IMR-90 (cell line): ENCODE measurements at regions not wholly inside any gene's neighbourhood (a gene's known extent, or its start where the extent isn't known, plus 50 kb on each side); places are given as distances from the start of the nearest gene placed in this dataset.
A peak's percentile ranks its signal among the peaks of the same experiment; 100 is the strongest.

Experiments
- ATAC-seq: fragments of 200-7000 bp; cut with Tn5 transposase; 2 replicates; pipeline ENCODE4 v1.9.1; 2020; ENCODE audit warnings: low read depth, mild to moderate bottlenecking, moderate library complexity
- BruUV-seq: library from RNA; stranded (reverse); fragments of 400-500 nt; replicated peaks from 2 replicates; lab custom pipeline; 2021; lab: Mats Ljungman, UMichigan
- CTCF ChIA-PET: fragments of 300-600 bp; formaldehyde crosslinking; extraction: SDS; loops from one replicate; lab custom pipeline; 2021; ENCODE audit warnings: antibody characterized with exemption; lab: Yijun Ruan, JAX
- POLR2A ChIA-PET: fragments of 300-600 bp; sonication (Branson Sonifier 250); formaldehyde crosslinking; loops from one replicate; lab custom pipeline; 2022; ENCODE audit warnings: antibody characterized with exemption; ENCODE audit not compliant: unreplicated experiment; lab: Charles Lee
- DNase-seq: peaks from one replicate; pipeline ENCODE4 v3.0.0; 2013
- H2AFZ ChIP-seq: replicated peaks from 2 replicates; pipeline ENCODE3; 2013; ENCODE audit warnings: low read length, mild to moderate bottlenecking; ENCODE audit not compliant: poor library complexity
- H2AK5ac ChIP-seq: 2 replicates; pipeline ENCODE4 v1.6.1; 2013; ENCODE audit warnings: low read depth, low read length, inconsistent platforms
- H2AK9ac ChIP-seq: replicated peaks from 2 replicates; pipeline ENCODE3; 2013; ENCODE audit warnings: mild to moderate bottlenecking, low read depth, low read length, moderate library complexity; ENCODE audit not compliant: poor library complexity
- H2BK120ac ChIP-seq: 2 replicates; pipeline ENCODE4 v1.6.1; 2013; ENCODE audit warnings: low read depth, low read length, inconsistent platforms
- H2BK15ac ChIP-seq: 3 replicates; pipeline ENCODE4 v1.6.1; 2013; ENCODE audit warnings: low read depth, low read length, inconsistent platforms
- H2BK20ac ChIP-seq: 2 replicates; pipeline ENCODE4 v1.6.1; 2013; ENCODE audit warnings: low read depth, mild to moderate bottlenecking, inconsistent platforms, low read length, moderate library complexity
- H2BK5ac ChIP-seq: 2 replicates; pipeline ENCODE4 v1.6.1; 2013; ENCODE audit warnings: mild to moderate bottlenecking, low read depth, low read length, inconsistent platforms; ENCODE audit not compliant: poor library complexity, severe bottlenecking
- H3K14ac ChIP-seq: replicated peaks from 2 replicates; pipeline ENCODE4 v1.6.1; 2013; ENCODE audit warnings: low read depth, low read length, inconsistent platforms
- H3K18ac ChIP-seq: 2 replicates; pipeline ENCODE4 v1.6.1; 2013; ENCODE audit warnings: low read depth, low read length, control low read depth
- H3K23ac ChIP-seq: 2 replicates; pipeline ENCODE4 v1.6.1; 2013; ENCODE audit warnings: low read depth, low read length, inconsistent platforms
- H3K27ac ChIP-seq: 2 replicates; pipeline ENCODE4 v1.5.1; 2013; ENCODE audit warnings: mild to moderate bottlenecking, control low read depth, low read length; ENCODE audit not compliant: insufficient read depth
- H3K27me3 ChIP-seq: 2 replicates; pipeline ENCODE4 v1.6.1; 2013; ENCODE audit warnings: low read length; ENCODE audit not compliant: control insufficient read depth, insufficient read depth
- H3K36me3 ChIP-seq: 2 replicates; pipeline ENCODE4 v1.6.1; 2013; ENCODE audit warnings: low read length, mixed read lengths; ENCODE audit not compliant: control insufficient read depth, insufficient read depth
- H3K4ac ChIP-seq: 2 replicates; pipeline ENCODE4 v1.6.1; 2013; ENCODE audit warnings: low read depth, low read length, inconsistent platforms
- H3K4me1 ChIP-seq: 2 replicates; pipeline ENCODE4 v1.6.1; 2013; ENCODE audit warnings: low read length, mixed read lengths; ENCODE audit not compliant: control insufficient read depth, insufficient read depth
- H3K4me2 ChIP-seq: 2 replicates; pipeline ENCODE4 v1.6.1; 2013; ENCODE audit warnings: low read depth, mild to moderate bottlenecking, control low read depth, low read length, moderate library complexity
- H3K4me3 ChIP-seq: 2 replicates; pipeline ENCODE4 v1.5.1; 2013; ENCODE audit warnings: low read depth, mild to moderate bottlenecking, control low read depth, low read length, moderate library complexity; ENCODE audit not compliant: insufficient read depth
- H3K56ac ChIP-seq: 2 replicates; pipeline ENCODE4 v1.6.1; 2013; ENCODE audit warnings: low read length, inconsistent platforms; ENCODE audit not compliant: insufficient read depth; ENCODE audit errors: extremely low read depth
- H3K79me1 ChIP-seq, 2 experiments: 2 replicates each; pipeline ENCODE4 v1.6.1; 2013; ENCODE audit warnings: low read length in 2 of 2, inconsistent platforms in 1 of 2, low read depth in 1 of 2
- H3K9ac ChIP-seq: 2 replicates; pipeline ENCODE4 v1.6.1; 2013; ENCODE audit warnings: low read depth, low read length, control low read depth
- H3K9me1 ChIP-seq: 2 replicates; pipeline ENCODE4 v1.6.1; 2013; ENCODE audit warnings: low read length, inconsistent platforms; ENCODE audit not compliant: insufficient read depth
- H3K9me3 ChIP-seq: 2 replicates; pipeline ENCODE4 v1.6.1; 2013; ENCODE audit warnings: low read length; ENCODE audit not compliant: control insufficient read depth, insufficient read depth
- H4K20me1 ChIP-seq: 2 replicates; pipeline ENCODE4 v1.6.1; 2013; ENCODE audit warnings: low read length, inconsistent platforms; ENCODE audit not compliant: insufficient read depth
- H4K5ac ChIP-seq: 2 replicates; pipeline ENCODE4 v1.6.1; 2013; ENCODE audit warnings: mild to moderate bottlenecking, low read depth, low read length, control low read depth
- H4K8ac ChIP-seq, 2 experiments: 2 replicates each; pipeline ENCODE4 v1.6.1; 2013; ENCODE audit warnings: low read depth in 2 of 2, low read length in 2 of 2, control low read depth in 1 of 2, inconsistent platforms in 1 of 2
- H4K91ac ChIP-seq: 2 replicates; pipeline ENCODE4 v1.6.1; 2013; ENCODE audit warnings: low read depth, low read length, inconsistent platforms; ENCODE audit not compliant: insufficient read depth
- CEBPB ChIP-seq: IDR thresholded peaks from 2 replicates; pipeline ENCODE4 v1.6.1; 2012; ENCODE audit warnings: low read depth, low read length, improper control_type of control experiment
- FOS ChIP-seq: fragments of 150-350 bp; IDR thresholded peaks from 2 replicates; pipeline ENCODE4 v1.6.1; 2016; ENCODE audit warnings: low read depth, low read length
- MAFK ChIP-seq: IDR thresholded peaks from 2 replicates; pipeline ENCODE4 v1.6.1; 2012; ENCODE audit warnings: low read depth, low read length, improper control_type of control experiment
- RAD21 ChIP-seq: IDR thresholded peaks from 2 replicates; pipeline ENCODE4 v1.6.1; 2012; ENCODE audit warnings: low read length, improper control_type of control experiment
- RFX5 ChIP-seq: IDR thresholded peaks from 2 replicates; pipeline ENCODE4 v1.8.0; 2012; ENCODE audit warnings: low read depth, mild to moderate bottlenecking, low read length, moderate library complexity
- WGBS, 2 experiments: methylation state at CpG; one replicate each; pipeline versions ENCODE4 v1.1.5 to v1.1.7; 2013; ENCODE audit warnings: missing lambda C conversion rate in 2 of 2; ENCODE audit not compliant: insufficient read length in 1 of 2; ENCODE audit errors: extremely low coverage in 2 of 2; 5-methylcytosine and 5-hydroxymethylcytosine counted together
- dilution Hi-C: fragments of 300-500 bp; cut with HindIII; formaldehyde crosslinking; loops from one replicate; pipeline ENCODE4 v1.14.3; 2018; ENCODE audit warnings: low sequenced_read_pairs; ENCODE audit not compliant: unreplicated experiment
- in situ Hi-C: fragments of 300-500 bp; cut with MboI; formaldehyde crosslinking; loops from 3 replicates; pipeline ENCODE4 v1.14.3; 2019; ENCODE audit warnings: low sequenced_read_pairs, inconsistent platforms, mixed read lengths
- intact Hi-C: fragments of 100-400 bp; cut with micrococcal nuclease; formaldehyde crosslinking; loops from 2 replicates; pipeline ENCODE4 v1.10.0; 2022

DNA sequence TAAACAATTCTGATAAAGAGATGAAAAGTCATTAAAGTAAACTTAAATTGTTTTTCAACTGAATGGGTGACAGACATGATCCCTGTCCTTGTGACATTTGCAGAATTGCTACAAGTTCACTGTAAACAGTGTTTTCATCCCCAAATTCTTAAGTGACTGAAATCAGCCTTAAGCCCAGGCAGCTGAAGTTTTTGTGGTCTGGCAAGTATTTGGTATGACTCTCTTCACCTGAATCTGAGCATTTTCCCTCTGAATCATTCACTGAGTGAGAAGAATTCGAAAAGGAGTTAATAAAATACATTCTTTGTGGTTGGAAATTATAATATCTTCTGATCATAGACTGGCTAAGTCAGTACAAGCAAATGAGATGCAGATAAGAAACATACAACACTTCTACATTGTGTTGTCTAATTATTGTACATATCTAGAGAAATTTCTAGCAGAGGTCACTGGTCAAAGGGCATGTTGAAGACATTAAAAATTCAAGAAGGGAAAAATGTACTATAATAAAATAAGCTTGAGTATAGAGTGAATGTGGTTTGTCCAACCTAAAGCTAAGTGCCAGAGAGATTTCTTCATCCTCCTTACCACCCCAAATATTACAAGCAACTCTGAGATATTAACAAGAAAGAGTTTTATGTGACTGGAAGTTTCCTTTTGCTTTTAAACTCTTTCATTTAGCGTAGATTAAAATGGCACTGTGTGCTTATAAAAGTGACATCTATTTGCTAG, 177.8 kb upstream of the DIO2 start:
- Histone ChIP-seq H3K79me1 (no peaks in the 10 kb centered on the region), H3K36me3 (no peaks in the 10 kb centered on the region), H4K8ac (peak overlapping the region; percentile 35 to 85; a peak in 3 of 4 replicates), H3K4me3 (no peak overlapping the region), H3K4me1 (peaks cover 13% of the 10 kb centered on the region), H3K9me3 (no peaks in the 10 kb centered on the region), H2AK9ac (no peak overlapping the region), H3K4ac (peak overlapping the region; percentile 59; the same call in 1 of the 2 replicates), H3K9me1 (peaks cover 4% of the 10 kb centered on the region; the same call in 1 of the 2 replicates), H3K4me2 (no peak overlapping the region), H3K14ac (peak overlapping the region; percentile 41; the same call in 1 of the 2 replicates), H3K18ac (peak overlapping the region; percentile 98; the same call in 1 of the 2 replicates), H2BK15ac (peak overlapping the region; percentile 77; the same call in 1 of the 3 replicates), H3K23ac (no peak overlapping the region), H2BK20ac (peak overlapping the region; percentile 44), H4K91ac (peak overlapping the region; percentile 75), H3K9ac (no peak overlapping the region), H2AFZ (no peak overlapping the region), H2BK120ac (peak overlapping the region; percentile 99), H4K5ac (peak overlapping the region; percentile 12; the same call in 1 of the 2 replicates), H2AK5ac (peak overlapping the region; percentile 59; the same call in 1 of the 2 replicates), H4K20me1 (no peaks in the 10 kb centered on the region), H3K27ac (peak overlapping the region; percentile 46; the same call in 1 of the 2 replicates), H3K27me3 (no peaks in the 10 kb centered on the region), H3K56ac (peak overlapping the region; percentile 77; the same call in 1 of the 2 replicates), H2BK5ac (peak overlapping the region; percentile 93)
- ChIA-PET CTCF (interaction anchor here (1.7 kb wide), 1 partner anchor 197 kb away, joined by 5 read pairs; no protein-coding TSS in a partner anchor), POLR2A (no interaction called here)
- intact Hi-C loops = loop anchor here (5.0 kb wide), 1 partner anchor 177 kb away; the partner anchor contains the start of gene DIO2
- ATAC-seq = peak; percentile 90
- peak; percentile 92 for DNase-seq
- no CpG with 5 or more reads among the region's 2 CpGs for WGBS, 2 experiments
- no TSS peak for BruUV-seq
- in situ Hi-C loops = no loop called here
- dilution Hi-C loops = no loop called here
- TF ChIP-seq FOS = peak; percentile 52; the same call in 1 of the 2 replicates
- TF ChIP-seq CEBPB = peak; percentile 29; the same call in 1 of the 2 replicates
- TF ChIP-seq RAD21 = no peak
- no peak for TF ChIP-seq RFX5
- no peak for TF ChIP-seq MAFK
